Gastrocnemius medialis (tissue), 4 donors: ENCODE measurements at regions not wholly inside any gene's neighbourhood (a gene's known extent, or its start where the extent isn't known, plus 50 kb on each side); places are given as distances from the start of the nearest gene placed in this dataset.

ENCODE experiments used
- CTCF ChIP-seq, 5 experiments: fragments of 450-650 bp in 3 of 5; fragments of 200-600 bp in 2 of 5; sonication (generic) in 2 of 5; IDR thresholded peaks in 4 of 5; conservative IDR thresholded peaks in 1 of 5; 1 replicate in 4 of 5; 2 replicates in 1 of 5; pipeline ENCODE4 v1.5.1; 2016 to 2019; ENCODE audit warnings: antibody characterized with exemption in 5 of 5, mild to moderate bottlenecking in 3 of 5, moderate library complexity in 3 of 5
- POLR2A ChIP-seq, 2 donors: fragments of 450-650 bp; IDR thresholded peaks; one replicate each; pipeline ENCODE4 v1.6.1; 2017; ENCODE audit warnings: antibody characterized with exemption in 2 of 2, mild to moderate bottlenecking in 2 of 2, moderate library complexity in 2 of 2

- TF ChIP-seq CTCF (IDR thresholded peaks at IDR 0.05 in 4 of 5, conservative IDR thresholded peaks at IDR 0.05 in 1 of 5) = no peak
- TF ChIP-seq POLR2A (IDR thresholded peaks at IDR 0.05) = no peak
Observed at GRCh38 chr12:18850752-18851151, 112.8 kb downstream of the CAPZA3 start.
